GM18861 (cell line): ENCODE measurements at regions not wholly inside any gene's neighbourhood (a gene's known extent, or its start where the extent isn't known, plus 50 kb on each side); places are given as distances from the start of the nearest gene placed in this dataset.
"Not testable (repeated sequence)": the region's sequence is repeated elsewhere in the genome, so short reads cannot be mapped to it uniquely, and the experiment has no call there.

Experiments used
- ATAC-seq: cut with Tn5 transposase; IDR thresholded peaks from one replicate; pipeline ENCODE4 v1.9.1; 2021; ENCODE audit not compliant: unreplicated experiment

DNA sequence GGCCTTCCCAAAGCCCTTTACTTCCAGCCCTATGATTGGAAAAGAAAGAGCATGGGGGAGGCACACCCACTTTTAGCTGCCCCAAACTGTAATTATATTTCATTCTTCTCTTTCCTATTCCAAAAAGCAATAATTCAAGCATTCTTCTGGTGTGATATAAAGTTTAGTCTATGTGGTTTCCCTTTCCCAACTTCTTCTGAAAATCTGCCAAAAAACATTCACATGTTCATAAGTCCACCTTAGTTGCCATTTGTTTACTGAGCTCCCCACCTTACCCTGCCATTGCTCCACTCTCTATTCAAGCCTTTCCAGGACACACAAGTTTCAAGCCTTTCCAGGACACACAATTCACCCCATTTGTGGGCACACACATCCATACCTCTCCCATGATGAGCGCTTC is 111.6 kb upstream of the BMAL1 start:
- ATAC-seq = no peak

DNA sequence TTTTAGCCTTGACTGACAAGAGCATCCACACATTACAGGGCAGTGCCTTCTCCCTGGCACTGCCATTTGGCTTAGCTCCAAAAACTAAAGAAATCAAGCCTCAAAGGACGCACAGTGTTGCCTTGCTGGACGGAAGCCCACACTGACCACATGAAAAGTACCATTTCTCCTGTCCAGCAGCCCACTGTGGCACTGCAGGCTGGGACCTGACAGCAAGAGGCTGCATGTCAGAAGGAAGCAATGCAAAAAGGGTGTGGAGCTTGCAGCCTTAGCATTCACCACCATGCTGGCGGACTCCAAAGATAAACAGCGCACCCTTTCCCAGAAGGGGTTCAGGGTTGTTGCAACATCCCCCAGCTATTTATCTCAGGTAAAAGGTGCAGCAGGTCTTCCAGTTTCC is 109.3 kb upstream of the BMAL1 start:
- ATAC-seq = no peak

DNA sequence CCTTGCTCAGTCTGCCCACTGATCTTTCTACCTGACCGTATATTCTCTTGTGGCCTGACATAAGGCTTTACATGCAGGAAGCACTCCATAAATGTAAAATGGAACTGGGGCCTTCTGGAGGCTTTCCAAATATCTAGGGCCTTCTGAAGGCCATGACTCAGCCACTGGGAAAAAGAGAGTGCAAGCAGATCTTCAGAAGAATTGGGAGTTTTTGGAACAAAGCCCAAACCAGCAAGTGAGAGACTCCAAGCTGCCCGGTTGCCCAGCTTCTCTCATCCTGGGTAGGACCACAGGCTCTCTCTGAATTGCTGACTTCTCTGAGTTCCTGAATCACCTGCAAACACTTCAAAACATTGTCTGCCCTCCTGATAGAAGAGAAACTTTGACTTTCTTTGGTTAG is 107.9 kb upstream of the BMAL1 start:
- ATAC-seq = no peak

DNA sequence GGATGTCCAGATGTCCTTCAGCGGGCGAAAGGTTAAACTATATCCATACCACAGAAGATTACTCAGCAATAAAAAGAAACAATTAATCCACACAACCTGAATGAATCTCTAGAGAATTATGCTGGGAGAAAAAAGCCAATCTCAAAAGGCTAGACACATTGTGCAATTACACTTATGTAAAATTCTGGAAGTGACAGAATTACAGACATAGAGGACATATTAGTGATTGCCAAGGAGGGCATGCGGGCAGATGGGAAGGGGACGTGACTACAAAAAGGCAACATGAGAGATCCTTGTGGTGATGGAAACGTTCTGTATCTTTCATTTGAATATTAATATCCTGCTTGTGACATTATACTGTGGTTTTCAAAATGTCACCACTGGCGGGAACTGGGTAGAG is 103.5 kb upstream of the BMAL1 start:
- no peak for ATAC-seq

DNA sequence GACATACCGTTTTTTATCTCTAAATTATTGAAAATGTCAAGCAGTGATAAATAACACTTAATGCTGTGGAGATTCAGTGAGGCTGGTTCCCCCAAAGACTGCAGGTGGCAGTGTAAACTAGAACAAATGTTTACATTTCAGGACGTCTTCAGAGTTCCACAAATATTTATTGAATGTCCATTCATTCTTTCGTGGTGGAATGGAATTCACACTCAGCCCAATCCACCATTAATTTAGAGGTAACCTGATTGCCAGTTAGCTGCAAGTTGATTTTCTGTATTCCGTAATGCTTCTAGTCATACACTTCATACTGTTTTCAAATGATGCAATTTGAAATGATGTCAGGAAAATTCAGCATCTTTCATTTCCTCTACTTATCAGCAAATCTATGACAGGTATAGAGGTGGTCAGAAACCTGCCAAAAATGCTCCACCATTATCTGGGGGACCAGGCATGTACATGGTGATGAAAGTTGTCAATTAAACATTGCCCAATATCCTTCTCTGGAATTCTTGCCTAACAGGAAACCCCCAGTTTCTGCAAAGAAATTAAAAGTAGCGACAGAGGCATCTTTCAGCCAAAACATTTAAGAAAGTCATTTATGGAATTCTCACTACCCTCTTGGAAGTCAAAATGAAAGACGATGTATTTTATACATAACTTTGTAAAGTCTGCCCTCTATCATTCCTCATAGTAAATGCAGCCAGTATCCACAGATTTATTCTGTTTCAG is 94.3 kb upstream of the BMAL1 start:
- peak; percentile 49 for ATAC-seq

DNA sequence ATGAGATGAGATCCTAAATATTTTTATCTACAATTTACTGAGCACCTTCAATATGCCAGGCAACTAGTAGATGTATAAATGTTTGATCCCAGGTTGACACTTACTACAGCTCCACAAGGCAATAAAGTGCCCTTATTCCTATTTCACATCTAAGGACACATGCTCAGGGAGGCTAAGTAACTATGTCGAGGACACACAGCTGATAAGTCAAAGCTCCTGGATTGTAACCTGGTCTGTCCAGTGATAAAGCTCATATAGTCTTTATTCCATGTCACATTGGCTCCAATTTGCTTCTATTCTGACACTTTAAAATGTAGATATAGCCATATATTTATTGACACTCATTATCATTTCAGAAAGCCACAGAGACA is 93.8 kb upstream of the BMAL1 start:
- no peak for ATAC-seq

DNA sequence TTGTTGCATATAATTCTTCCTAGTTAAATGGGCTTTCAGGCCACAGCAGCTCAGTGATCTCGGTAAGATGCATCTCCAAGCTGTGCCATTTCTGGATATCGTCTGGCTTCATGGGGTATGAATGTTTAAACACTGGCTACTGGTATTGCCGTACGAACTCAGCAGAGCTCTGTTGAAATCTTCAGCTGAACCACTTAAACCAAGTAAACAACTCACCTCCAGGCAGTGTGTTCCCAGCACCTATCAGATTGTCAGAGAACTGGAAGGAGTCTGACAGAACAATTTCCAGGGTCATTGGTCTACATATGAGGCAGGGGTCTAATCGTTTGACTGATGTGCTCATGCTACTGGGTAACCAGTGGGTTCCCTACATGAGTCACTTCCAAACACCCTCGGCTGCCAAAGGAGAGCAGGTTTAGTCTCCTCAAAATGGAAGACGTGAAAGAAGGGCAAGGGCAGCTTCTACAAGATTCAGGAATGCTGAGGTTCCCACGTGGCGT is 93.2 kb upstream of the BMAL1 start:
- no peak for ATAC-seq

DNA sequence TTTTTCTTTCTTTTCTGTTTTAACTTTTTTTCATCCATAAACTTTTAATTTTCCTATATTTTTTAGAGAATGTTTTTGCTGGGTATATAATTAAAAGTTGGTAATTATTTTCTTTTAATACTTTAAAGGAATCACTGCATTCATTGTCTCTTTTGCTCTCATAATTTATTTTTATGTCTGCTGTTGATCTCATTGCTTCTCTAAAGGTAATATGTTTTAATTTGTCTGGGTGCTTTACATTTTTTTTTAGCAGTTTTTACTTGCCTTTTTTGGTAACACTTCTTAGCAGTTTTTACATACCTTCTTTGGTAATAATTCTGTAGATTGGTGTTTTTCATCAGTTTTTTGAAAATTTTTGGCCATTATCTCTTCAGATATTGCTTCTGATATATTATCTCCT is 89.4 kb upstream of the BMAL1 start:
- ATAC-seq = no peak

DNA sequence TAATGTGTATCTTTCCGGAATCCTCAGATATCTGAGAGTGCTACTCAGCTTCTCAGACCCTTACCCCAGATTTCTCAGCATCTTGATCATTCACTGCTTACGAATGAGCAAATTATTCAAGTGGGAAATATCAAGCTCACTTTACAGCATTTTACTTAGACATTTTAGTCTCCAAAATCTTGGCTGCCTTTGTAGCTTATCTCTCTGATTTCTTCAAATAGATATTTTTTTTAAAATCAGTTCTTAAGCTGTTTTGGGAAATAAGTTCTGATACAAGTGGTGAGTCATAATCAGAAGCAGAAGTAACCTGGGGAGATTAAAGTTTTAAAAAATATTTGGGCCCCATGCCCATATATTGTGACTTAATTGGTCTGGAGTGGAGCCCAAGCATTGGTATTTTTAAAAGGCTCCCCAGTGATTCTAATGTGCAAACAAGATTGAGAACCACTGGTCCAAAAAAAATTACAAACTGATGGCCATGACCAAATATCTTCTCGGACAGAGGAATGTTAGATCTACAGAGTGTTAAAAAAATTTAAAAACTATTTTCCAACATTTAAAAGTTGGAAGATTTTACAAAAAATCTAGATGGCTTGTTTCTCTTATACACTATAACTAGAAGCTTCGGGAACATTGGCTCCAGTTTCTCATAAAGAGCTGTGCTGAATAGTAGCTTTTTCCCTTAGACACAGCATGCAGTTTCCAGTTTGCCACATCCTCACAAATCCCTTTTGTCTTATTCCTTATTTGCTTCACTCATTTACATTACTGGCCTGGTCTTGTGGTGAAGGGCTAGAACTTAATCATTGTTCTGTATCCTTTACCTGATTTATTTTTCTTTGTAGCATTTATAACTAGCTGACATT is 87.8 kb upstream of the BMAL1 start:
- no peak for ATAC-seq

DNA sequence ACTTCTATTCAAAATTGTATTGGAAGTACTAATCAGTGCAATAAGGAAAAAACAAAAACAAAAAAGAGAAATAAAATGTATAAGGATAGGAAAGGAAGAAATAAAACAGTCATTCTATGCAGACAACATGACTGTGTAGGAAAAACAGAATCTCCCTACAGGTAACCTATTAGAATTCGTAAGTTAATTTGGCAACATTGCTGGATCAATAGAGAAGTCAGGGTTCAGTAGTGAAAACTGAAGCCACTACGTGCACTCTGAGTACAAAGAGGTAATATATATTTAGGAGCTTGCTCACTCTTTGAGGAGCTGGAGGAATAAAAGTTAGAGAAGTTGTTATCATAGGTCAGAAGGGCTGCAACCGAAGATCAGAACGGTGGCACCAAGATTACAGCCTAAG is 84.0 kb upstream of the BMAL1 start:
- ATAC-seq = no peak

DNA sequence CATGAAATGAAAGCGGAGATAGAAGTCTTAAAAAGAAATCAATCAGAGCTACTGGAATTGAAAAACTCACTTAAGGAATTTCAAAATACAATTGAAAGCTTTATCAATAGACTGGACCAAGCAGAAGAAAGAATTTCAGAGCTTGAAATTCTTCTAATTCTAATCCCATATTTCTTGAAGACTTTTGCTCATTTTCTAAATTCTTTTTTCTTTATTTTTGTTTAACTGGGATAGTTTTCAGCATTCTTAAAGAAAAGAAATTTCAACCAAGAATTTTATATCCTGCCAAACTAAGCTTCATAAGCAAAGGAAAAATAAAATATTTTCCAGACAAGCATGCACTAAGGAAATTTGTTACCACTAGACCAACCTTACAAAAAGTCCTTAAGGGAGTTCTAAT is 80.2 kb upstream of the BMAL1 start:
- not testable (repeated sequence) for ATAC-seq

DNA sequence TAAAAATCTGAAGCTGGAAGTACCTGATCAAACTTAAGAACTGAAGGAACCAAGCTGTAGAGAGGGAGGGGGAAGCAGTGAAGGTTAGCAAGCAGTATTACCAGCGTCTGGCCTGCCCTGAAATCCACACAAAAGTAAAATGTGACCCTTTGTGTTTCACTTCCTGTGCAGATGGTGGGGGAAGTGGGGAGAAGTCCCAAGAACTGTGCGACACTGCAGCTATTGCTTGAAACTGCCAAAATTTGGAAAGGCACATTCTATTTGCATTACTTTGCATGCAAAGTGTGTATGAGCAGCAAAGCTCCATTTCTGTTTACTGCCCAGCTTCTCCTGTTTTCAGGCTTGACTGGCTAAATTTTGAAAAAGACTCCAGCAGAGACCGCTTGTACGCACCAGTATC is 72.1 kb upstream of the BMAL1 start:
- ATAC-seq = peak; percentile 80

DNA sequence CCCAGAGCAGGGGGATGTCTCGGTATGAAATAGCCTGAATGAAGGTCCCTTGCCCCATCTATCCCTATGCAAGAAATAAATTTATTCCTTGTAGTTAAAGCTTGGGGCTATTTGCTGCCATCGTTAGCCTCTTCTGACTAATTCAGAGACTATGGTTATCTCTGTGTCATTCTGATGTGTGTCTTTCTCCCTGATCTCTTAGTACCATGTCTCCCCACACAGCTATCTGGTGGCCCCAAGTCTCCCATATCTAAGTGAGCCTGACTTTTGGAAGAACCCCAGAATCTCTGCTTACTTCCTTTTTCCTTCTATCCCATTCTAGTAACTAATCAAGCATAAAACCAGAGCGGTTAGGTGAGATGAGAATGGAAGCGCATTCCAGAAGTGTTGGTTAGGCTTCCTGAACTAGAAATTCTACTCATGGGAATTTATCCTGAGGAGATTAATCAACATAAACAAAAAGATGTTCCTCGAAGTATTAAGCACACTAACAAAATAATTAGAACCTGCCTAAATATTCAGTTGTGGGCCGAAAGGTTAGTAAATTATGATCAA is 71.4 kb upstream of the BMAL1 start:
- no peak for ATAC-seq

DNA sequence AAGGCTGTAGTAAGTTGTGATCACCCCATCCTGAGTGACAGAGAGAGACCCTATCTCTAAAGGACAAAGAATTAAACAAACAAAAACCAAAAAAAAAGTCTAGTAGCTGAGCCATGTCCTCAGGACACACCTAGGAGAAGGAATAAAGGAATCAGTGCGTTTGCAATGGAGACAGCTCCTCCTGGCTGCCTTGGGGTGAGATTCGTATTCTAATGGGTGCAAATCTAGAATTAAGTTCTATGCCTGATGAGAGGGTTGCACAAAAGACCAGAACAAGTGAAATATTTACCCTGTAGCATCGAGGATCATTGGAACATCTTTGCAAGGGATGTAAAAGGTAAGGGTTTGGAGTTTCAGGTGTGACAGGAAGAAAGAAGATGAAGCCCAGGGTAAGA is 70.3 kb upstream of the BMAL1 start:
- ATAC-seq = no peak

DNA sequence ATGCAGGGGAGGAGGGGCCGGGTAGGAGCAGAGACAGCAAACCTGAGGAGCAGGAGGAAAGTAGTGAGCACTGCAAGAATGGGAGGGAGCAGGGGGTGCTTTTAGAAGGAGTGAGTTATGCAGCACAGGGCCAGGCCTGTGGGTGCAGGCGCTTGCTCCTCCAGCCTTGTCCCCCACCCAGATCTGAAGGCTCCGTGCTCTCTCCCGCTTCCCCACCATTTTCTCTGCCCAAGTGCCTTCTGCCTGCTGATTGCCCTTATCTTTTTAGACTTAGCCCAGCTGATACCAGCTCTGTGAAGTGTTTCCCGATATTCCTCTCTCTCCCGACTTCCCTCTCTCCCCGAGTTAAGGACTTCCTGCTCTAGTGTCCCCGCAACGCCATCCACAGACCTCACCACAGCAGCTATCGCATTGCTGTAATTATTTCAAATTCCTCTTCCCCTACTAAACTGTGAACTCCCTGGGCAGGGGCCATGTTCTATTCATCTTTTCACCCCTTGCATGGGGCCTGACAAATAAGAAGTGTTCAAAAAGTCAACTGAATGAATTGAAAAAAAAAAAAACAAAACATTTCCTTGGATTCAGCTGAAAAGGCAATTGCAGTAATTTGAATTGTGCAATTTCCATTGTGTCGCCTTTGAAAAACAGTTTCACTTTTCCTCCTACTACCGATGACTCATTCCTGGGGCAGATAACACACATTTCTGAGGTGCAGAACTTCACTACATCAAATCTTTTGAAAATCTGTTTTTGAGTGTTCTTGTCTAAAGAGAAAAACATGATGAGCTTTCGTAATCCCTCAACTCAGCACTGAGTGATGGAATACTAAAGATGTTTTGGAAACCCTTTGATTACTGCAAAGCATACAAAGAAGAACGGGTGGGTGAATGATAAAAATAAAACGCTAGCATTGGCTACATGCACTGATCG is 69.7 kb upstream of the BMAL1 start:
- no peak for ATAC-seq

DNA sequence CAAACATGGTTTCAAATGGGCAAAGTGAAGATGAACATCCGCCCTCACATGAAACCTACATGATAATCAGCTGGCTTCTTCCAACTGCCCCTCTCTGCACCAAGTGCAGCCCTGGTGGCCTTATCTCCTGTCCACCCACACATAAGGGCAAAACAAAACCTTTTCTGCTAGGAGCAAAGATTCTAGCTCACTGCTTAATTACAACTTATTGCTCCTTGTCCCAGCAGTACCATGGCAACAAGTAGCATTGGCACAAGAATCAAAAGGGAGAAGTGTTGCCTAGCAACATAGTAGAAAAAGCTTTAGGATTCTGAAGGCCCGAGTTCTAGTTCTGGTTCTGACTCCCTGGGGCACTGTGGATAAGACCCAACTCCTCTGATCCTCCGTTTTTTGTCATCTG is 68.7 kb upstream of the BMAL1 start:
- no peak for ATAC-seq

DNA sequence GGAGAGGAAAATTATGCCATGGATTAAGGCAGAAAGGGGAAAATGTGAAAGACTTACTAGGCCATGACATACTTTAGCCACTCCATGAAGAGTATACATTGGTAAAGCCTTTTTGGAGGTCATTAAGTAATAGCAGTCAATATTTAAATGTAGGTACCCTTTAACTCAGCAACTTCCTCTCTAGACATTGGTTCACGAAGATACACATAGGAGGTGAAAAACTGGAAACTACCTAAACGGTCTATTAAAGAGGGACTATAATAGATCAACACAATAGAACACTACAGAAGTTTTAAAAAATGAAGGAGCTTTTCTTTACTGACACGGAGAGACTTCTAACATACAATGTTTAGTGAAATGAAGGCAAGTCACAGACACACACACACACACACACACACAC is 68.2 kb upstream of the BMAL1 start:
- ATAC-seq = no peak

DNA sequence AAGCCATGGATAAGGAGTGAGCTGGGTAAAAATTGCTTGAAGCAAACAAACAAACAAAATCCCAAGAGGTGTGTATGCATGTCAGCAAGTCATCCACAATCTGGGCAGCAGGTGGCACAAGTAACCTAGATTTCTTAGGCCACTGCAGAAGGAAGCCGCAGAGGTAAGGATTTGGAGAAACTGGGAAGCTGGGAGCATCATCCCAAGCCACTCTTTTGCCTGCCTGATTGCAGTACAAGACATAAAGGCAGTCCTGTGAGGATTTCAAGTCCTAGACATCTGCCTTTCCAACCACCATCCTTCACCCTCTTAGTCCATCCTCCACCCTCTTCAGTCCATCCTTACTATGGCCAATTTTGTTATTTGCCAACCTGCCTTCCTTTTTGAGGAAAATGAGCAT is 67.2 kb upstream of the BMAL1 start:
- ATAC-seq = no peak

DNA sequence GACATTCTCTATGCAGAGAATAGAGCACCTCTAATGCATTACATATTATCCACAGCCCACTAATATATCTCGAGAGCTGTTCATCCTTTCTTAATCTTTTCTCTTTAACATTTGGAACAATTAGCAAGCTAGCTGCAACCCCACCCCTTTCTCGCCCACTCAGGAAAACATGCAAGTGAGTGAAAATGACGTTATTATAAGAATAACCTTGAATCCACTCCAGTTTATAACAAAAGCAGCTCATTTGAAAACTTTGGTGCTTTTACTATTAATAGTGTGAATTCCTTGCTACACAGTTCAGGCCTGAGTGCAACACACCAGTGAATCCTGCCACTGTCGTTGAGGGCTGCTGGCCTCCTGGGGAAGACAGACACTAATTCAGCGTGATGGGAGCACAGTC is 63.3 kb upstream of the BMAL1 start:
- no peak for ATAC-seq

DNA sequence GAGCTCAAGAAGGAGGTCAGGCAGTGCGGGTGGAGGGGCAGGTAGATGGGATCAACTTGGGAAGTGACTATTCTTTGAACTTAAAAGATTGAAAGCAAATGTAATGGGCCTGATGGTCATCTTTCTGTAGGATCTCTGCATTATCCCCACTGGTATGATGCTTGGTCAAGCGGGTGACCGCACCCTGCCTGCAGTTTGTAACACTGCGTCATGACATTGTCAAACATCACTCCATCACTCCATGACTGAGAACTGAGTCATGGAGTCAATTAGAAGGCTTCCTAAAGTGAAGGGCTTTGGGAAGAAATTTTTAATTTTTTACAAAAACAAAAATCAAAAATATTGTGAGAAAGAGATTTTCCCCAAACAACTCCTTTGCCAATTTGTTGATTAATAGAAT is 62.4 kb upstream of the BMAL1 start:
- ATAC-seq = no peak
